ENCODE measurements at regions not wholly inside any gene's neighbourhood (a gene's known extent, or its start where the extent isn't known, plus 50 kb on each side); places are given as distances from the start of the nearest gene placed in this dataset.
A peak's percentile ranks its signal among the peaks of the same experiment; 100 is the strongest.
"Not testable (repeated sequence)": the region's sequence is repeated elsewhere in the genome, so short reads cannot be mapped to it uniquely, and the experiment has no call there.

GRCh38 chr1:221543529-221544120 is 198.3 kb downstream of the DUSP10 start:
- no peak for DNase-seq (ENCODE audit: extremely low spot score, unreplicated experiment)
- Mint-ChIP-seq H3K27ac (no peak overlapping the region), H3K4me3 (no peak overlapping the region), H3K4me1 (ENCODE audit: unreplicated experiment) (no peaks in the 10 kb centered on the region), H3K9me3 (peaks cover 4% of the 10 kb centered on the region), H3K27me3 (peaks cover 7% of the 10 kb centered on the region), H3K36me3 (no peaks in the 10 kb centered on the region)
- TF ChIP-seq, protein P1, sequence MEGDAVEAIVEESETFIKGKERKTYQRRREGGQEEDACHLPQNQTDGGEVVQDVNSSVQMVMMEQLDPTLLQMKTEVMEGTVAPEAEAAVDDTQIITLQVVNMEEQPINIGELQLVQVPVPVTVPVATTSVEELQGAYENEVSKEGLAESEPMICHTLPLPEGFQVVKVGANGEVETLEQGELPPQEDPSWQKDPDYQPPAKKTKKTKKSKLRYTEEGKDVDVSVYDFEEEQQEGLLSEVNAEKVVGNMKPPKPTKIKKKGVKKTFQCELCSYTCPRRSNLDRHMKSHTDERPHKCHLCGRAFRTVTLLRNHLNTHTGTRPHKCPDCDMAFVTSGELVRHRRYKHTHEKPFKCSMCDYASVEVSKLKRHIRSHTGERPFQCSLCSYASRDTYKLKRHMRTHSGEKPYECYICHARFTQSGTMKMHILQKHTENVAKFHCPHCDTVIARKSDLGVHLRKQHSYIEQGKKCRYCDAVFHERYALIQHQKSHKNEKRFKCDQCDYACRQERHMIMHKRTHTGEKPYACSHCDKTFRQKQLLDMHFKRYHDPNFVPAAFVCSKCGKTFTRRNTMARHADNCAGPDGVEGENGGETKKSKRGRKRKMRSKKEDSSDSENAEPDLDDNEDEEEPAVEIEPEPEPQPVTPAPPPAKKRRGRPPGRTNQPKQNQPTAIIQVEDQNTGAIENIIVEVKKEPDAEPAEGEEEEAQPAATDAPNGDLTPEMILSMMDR (conservative IDR thresholded peaks at IDR 0.05), result peak; percentile 61

DNA sequence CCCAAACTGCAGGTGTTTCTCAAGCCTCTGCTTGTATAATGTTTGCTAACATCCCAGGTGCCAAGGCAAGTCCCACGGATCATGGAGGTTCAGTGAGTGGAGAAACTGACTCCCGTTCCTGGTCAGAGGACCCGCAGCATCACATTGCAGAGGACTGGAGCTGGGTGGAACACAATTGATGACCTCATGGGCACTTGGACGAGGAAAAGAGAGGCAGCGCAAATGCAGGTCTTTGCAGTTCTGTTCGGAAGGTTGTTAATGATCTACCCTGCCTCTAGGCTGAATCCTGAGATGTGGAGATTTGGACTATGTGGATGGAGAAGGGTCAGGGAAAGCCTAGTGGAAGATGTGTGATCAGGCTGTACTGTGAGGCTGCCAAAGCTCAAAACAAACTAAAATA is 192.9 kb downstream of the DUSP10 start:
- TF ChIP-seq, protein P1 (conservative IDR thresholded peaks at IDR 0.05), result no peak
- DNase-seq (ENCODE audit: extremely low spot score, unreplicated experiment), result no peak
- H3K36me3 Mint-ChIP-seq, result no peaks in the 10 kb centered on the region
- no peaks in the 10 kb centered on the region for H3K27me3 Mint-ChIP-seq
- no peak overlapping the region for H3K27ac Mint-ChIP-seq
- no peak overlapping the region for H3K4me3 Mint-ChIP-seq
- H3K9me3 Mint-ChIP-seq, result peaks cover 4% of the 10 kb centered on the region
- H3K4me1 Mint-ChIP-seq (ENCODE audit: unreplicated experiment), result no peaks in the 10 kb centered on the region

DNA sequence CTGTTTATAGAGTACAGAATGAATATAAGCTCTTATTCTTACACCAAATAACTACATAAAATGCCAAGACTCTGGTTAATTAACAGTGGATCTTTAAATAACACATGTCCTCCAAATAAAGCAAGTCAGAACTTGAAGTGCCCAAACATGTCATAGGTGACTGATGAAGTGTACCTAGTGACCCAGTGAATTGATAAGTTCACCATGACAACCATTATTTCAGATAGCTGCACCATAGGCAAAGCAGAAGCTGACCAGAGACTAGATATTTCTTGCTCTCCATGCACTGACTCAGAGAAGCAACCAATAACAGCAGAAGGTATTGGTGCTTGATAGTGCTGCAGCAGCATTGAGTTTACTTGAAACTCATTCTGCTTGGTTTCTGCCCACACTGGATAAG is 192.1 kb downstream of the DUSP10 start:
- H3K36me3 Mint-ChIP-seq, result no peaks in the 10 kb centered on the region
- no peak for DNase-seq (ENCODE audit: extremely low spot score, unreplicated experiment)
- H3K4me1 Mint-ChIP-seq (ENCODE audit: unreplicated experiment), result no peaks in the 10 kb centered on the region
- no peaks in the 10 kb centered on the region for H3K27me3 Mint-ChIP-seq
- H3K27ac Mint-ChIP-seq, result no peak overlapping the region
- no peak overlapping the region for H3K4me3 Mint-ChIP-seq
- TF ChIP-seq, protein P1 (conservative IDR thresholded peaks at IDR 0.05), result no peak
- H3K9me3 Mint-ChIP-seq, result peaks cover 4% of the 10 kb centered on the region

DNA sequence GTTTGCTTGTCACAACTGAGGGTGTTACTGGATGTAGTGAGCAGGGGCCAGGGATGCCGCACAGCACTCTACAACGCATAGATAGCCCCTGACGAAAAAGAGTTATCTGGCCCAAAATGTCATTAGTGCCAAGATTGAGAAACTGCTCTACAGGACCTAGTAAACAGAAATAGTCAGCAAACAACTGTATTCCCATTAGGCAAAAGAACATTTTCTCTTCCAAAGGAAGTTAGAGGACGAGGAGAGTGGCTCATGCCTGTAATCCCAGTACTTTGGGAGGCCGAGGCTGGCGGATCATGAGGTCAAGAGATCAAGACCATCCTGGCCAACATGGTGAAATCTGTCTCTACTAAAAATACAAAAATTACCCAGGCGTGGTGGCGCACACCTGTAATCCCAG is 189.1 kb downstream of the DUSP10 start:
- not testable (repeated sequence) for H3K9me3 Mint-ChIP-seq; DNase-seq (ENCODE audit: extremely low spot score, unreplicated experiment); H3K4me3 Mint-ChIP-seq; H3K27ac Mint-ChIP-seq; H3K4me1 Mint-ChIP-seq (ENCODE audit: unreplicated experiment); H3K36me3 Mint-ChIP-seq; H3K27me3 Mint-ChIP-seq

GRCh38 chr1:221555689-221556433 is 186.0 kb downstream of the DUSP10 start:
- no peak overlapping the region for H3K4me3 Mint-ChIP-seq
- no peaks in the 10 kb centered on the region for H3K9me3 Mint-ChIP-seq
- H3K4me1 Mint-ChIP-seq (ENCODE audit: unreplicated experiment), result peaks cover 9% of the 10 kb centered on the region
- peaks cover 4% of the 10 kb centered on the region for H3K27me3 Mint-ChIP-seq
- no peak overlapping the region for H3K27ac Mint-ChIP-seq
- TF ChIP-seq, protein P1 (conservative IDR thresholded peaks at IDR 0.05), result no peak
- H3K36me3 Mint-ChIP-seq, result no peaks in the 10 kb centered on the region
- no peak for DNase-seq (ENCODE audit: extremely low spot score, unreplicated experiment)

- peaks cover 4% of the 10 kb centered on the region for H3K27me3 Mint-ChIP-seq
- H3K4me1 Mint-ChIP-seq (ENCODE audit: unreplicated experiment), result peaks cover 9% of the 10 kb centered on the region
- no peaks in the 10 kb centered on the region for H3K36me3 Mint-ChIP-seq
- no peak overlapping the region for H3K27ac Mint-ChIP-seq
- TF ChIP-seq, protein P1 (conservative IDR thresholded peaks at IDR 0.05), result no peak
- H3K4me3 Mint-ChIP-seq, result no peak overlapping the region
- no peaks in the 10 kb centered on the region for H3K9me3 Mint-ChIP-seq
- no peak for DNase-seq (ENCODE audit: extremely low spot score, unreplicated experiment)
Measured at GRCh38 chr1:221556435-221556834, 185.5 kb downstream of the DUSP10 start.

Data from type B pancreatic cell (in vitro differentiated cells).